Muscle layer of colon (tissue), 2 donors: ENCODE measurements at regions not wholly inside any gene's neighbourhood (a gene's known extent, or its start where the extent isn't known, plus 50 kb on each side); places are given as distances from the start of the nearest gene placed in this dataset.

Source experiments
- H3K27ac ChIP-seq: one replicate; pipeline ENCODE4 v1.7.0; 2013; ENCODE audit warnings: low read depth, mild to moderate bottlenecking, low read length, moderate library complexity
- H3K27me3 ChIP-seq, 2 donors: one replicate each; pipeline ENCODE4 v1.7.0; 2013; ENCODE audit warnings: low read length in 2 of 2, mild to moderate bottlenecking in 2 of 2; ENCODE audit not compliant: insufficient read depth in 2 of 2, control insufficient read depth in 1 of 2
- H3K36me3 ChIP-seq: one replicate; pipeline ENCODE4 v1.7.0; 2013; ENCODE audit warnings: mild to moderate bottlenecking, low read length; ENCODE audit not compliant: insufficient read depth
- H3K4me1 ChIP-seq: one replicate; pipeline ENCODE4 v1.7.0; 2013; ENCODE audit warnings: mild to moderate bottlenecking, low read length; ENCODE audit not compliant: insufficient read depth
- H3K4me3 ChIP-seq, 2 donors: one replicate each; pipeline ENCODE4 v1.7.0; 2013; ENCODE audit warnings: low read length in 2 of 2, low read depth in 1 of 2, mild to moderate bottlenecking in 1 of 2, moderate library complexity in 1 of 2
- H3K9ac ChIP-seq: one replicate; pipeline ENCODE4 v1.7.0; 2013; ENCODE audit warnings: low read length
- H3K9me3 ChIP-seq: one replicate; pipeline ENCODE4 v1.7.0; 2013; ENCODE audit warnings: mild to moderate bottlenecking, low read length
- donor health status: abdominal sarcoma.
- donor health status: Adenocarcinoma of cecum.

DNA sequence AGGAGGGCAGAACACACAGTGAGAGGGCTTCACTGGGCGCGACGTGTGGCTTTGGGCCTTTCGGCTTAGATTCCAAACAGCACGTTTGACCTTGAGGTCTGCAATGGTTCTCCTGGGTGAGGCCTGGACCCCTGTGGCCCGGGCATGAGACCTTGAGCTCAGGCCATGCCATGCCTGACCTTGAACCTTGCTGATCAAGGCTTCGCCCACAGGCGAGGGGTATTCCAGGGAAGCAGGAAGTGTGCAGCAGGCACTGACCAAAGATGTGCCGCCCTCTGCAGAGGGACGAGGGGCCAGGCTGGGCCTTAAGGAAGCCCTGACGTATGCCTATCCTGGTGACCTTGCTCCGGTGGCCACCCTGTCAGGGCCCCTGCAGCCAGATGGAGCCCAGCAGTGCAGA is 178.3 kb upstream of the HDAC4 start:
- no peak overlapping the region for H3K4me3 ChIP-seq
- no peak overlapping the region for H3K27ac ChIP-seq
- no peaks in the 10 kb centered on the region for H3K27me3 ChIP-seq
- no peak overlapping the region for H3K9ac ChIP-seq
- peaks cover 8% of the 10 kb centered on the region for H3K4me1 ChIP-seq
- H3K9me3 ChIP-seq, result no peaks in the 10 kb centered on the region
- no peaks in the 10 kb centered on the region for H3K36me3 ChIP-seq

GRCh38 chr2:239578381-239578780 is 177.6 kb upstream of the HDAC4 start:
- H3K36me3 ChIP-seq, result no peaks in the 10 kb centered on the region
- H3K9me3 ChIP-seq, result no peaks in the 10 kb centered on the region
- H3K9ac ChIP-seq, result no peak overlapping the region
- no peaks in the 10 kb centered on the region for H3K27me3 ChIP-seq
- H3K4me3 ChIP-seq, result no peak overlapping the region
- H3K27ac ChIP-seq, result no peak overlapping the region
- H3K4me1 ChIP-seq, result peaks cover 8% of the 10 kb centered on the region

GRCh38 chr2:239577935-239578334 is 177.1 kb upstream of the HDAC4 start:
- Histone ChIP-seq H3K9ac (no peak overlapping the region), H3K36me3 (no peaks in the 10 kb centered on the region), H3K27me3 (no peaks in the 10 kb centered on the region), H3K4me3 (no peak overlapping the region), H3K27ac (no peak overlapping the region), H3K4me1 (peaks cover 8% of the 10 kb centered on the region), H3K9me3 (no peaks in the 10 kb centered on the region)

- Histone ChIP-seq H3K9me3 (no peaks in the 10 kb centered on the region), H3K27ac (no peak overlapping the region), H3K9ac (no peak overlapping the region), H3K4me3 (no peak overlapping the region), H3K27me3 (no peaks in the 10 kb centered on the region), H3K36me3 (no peaks in the 10 kb centered on the region), H3K4me1 (peaks cover 8% of the 10 kb centered on the region)
Observed at GRCh38 chr2:239576784-239577685, 176.2 kb upstream of the HDAC4 start.

GRCh38 chr2:239575931-239576445 is 175.2 kb upstream of the HDAC4 start:
- Histone ChIP-seq H3K27ac (no peak overlapping the region), H3K36me3 (no peaks in the 10 kb centered on the region), H3K27me3 (no peaks in the 10 kb centered on the region), H3K4me3 (no peak overlapping the region), H3K4me1 (peaks cover 8% of the 10 kb centered on the region), H3K9ac (no peak overlapping the region), H3K9me3 (no peaks in the 10 kb centered on the region)

GRCh38 chr2:239574434-239575156 is 173.8 kb upstream of the HDAC4 start:
- Histone ChIP-seq H3K9me3 (no peaks in the 10 kb centered on the region), H3K27me3 (no peaks in the 10 kb centered on the region), H3K36me3 (no peaks in the 10 kb centered on the region), H3K4me3 (no peak overlapping the region), H3K9ac (no peak overlapping the region), H3K27ac (no peak overlapping the region), H3K4me1 (peaks cover 8% of the 10 kb centered on the region)

GRCh38 chr2:239574054-239574433 is 173.2 kb upstream of the HDAC4 start:
- Histone ChIP-seq H3K9ac (no peak overlapping the region), H3K27ac (no peak overlapping the region), H3K27me3 (no peaks in the 10 kb centered on the region), H3K4me3 (no peak overlapping the region), H3K9me3 (no peaks in the 10 kb centered on the region), H3K4me1 (peaks cover 8% of the 10 kb centered on the region), H3K36me3 (no peaks in the 10 kb centered on the region)

GRCh38 chr2:239570971-239571520 is 170.2 kb upstream of the HDAC4 start:
- no peaks in the 10 kb centered on the region for H3K27me3 ChIP-seq
- H3K9ac ChIP-seq, result no peak overlapping the region
- peaks cover 8% of the 10 kb centered on the region for H3K4me1 ChIP-seq
- H3K36me3 ChIP-seq, result no peaks in the 10 kb centered on the region
- no peaks in the 10 kb centered on the region for H3K9me3 ChIP-seq
- H3K27ac ChIP-seq, result no peak overlapping the region
- H3K4me3 ChIP-seq, result no peak overlapping the region

GRCh38 chr2:239570216-239570925 is 169.6 kb upstream of the HDAC4 start:
- no peaks in the 10 kb centered on the region for H3K9me3 ChIP-seq
- H3K4me1 ChIP-seq, result peaks cover 8% of the 10 kb centered on the region
- H3K4me3 ChIP-seq, result no peak overlapping the region
- no peak overlapping the region for H3K9ac ChIP-seq
- H3K27me3 ChIP-seq, result no peaks in the 10 kb centered on the region
- no peak overlapping the region for H3K27ac ChIP-seq
- no peaks in the 10 kb centered on the region for H3K36me3 ChIP-seq

DNA sequence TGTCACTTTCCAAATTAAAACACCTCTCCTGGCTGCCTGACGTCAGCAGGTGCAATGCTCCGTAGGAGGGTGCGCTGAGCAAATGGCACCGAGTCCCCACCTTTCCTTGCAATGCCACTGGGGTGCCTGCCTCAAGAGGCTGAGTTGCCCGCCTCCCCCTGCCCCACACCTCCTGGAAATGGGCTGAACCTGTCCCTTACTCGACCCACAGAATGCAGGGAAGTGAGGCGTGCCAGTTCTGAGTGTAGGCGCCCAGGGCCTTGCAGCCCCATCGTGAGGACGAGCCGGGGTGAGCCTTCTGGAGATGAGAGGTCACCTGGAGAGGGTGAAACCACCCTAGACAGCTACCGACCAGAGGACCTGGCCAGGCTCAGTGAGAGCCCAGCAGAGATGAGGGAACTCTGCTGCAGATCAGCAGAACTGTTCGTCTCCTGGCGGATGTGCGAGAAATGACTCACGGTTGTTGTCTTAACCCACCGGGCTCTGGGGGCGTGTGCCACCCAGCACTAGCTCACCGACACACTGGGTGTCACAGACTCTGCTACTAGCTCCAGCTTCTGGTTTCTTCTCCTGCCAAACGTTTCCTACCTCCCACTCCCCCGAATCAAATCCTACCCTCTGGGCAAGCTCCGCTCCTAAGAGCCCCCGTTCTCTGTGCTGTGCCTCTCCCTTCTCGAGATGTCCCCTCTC is 168.7 kb upstream of the HDAC4 start:
- H3K4me1 ChIP-seq, result peaks cover 4% of the 10 kb centered on the region
- no peak overlapping the region for H3K4me3 ChIP-seq
- H3K9me3 ChIP-seq, result no peaks in the 10 kb centered on the region
- no peak overlapping the region for H3K27ac ChIP-seq
- no peaks in the 10 kb centered on the region for H3K36me3 ChIP-seq
- no peak overlapping the region for H3K9ac ChIP-seq
- H3K27me3 ChIP-seq, result no peaks in the 10 kb centered on the region
